Globus pallidus (tissue), 1 donor: ENCODE measurements at regions not wholly inside any gene's neighbourhood (a gene's known extent, or its start where the extent isn't known, plus 50 kb on each side); places are given as distances from the start of the nearest gene placed in this dataset.

ENCODE experiments used
- DNase-seq: peaks from one replicate; pipeline ENCODE4 v3.0.0-alpha.2; 2015; ENCODE audit warnings: low spot score

- no peak for DNase-seq
Observed at GRCh38 chr1:90558754-90559378, 158.2 kb downstream of the BARHL2 start.

- no peak for DNase-seq
Observed at GRCh38 chr1:90558126-90558525, 159.0 kb downstream of the BARHL2 start.

GRCh38 chr1:90557706-90558105 lies 159.4 kb downstream of the BARHL2 start:
- DNase-seq: no peak

GRCh38 chr1:90550626-90551406 lies 166.3 kb downstream of the BARHL2 start:
- DNase-seq: no peak

GRCh38 chr1:90544356-90544755 lies 172.7 kb downstream of the BARHL2 start:
- DNase-seq: no peak

- no peak for DNase-seq
Observed at GRCh38 chr1:90537606-90538362, 179.3 kb downstream of the BARHL2 start.

GRCh38 chr1:90534663-90535295 lies 182.3 kb downstream of the BARHL2 start:
- DNase-seq: no peak

GRCh38 chr1:90534116-90534515 lies 183.0 kb downstream of the BARHL2 start:
- no peak for DNase-seq

GRCh38 chr1:90526954-90527353 lies 190.1 kb downstream of the BARHL2 start:
- no peak for DNase-seq

GRCh38 chr1:90522432-90522831 lies 194.7 kb downstream of the BARHL2 start:
- no peak for DNase-seq

- no peak for DNase-seq
Observed at GRCh38 chr1:90513956-90514355, 203.1 kb downstream of the BARHL2 start.

GRCh38 chr1:90512441-90512840 lies 204.7 kb downstream of the BARHL2 start:
- no peak for DNase-seq

GRCh38 chr1:90510143-90510542 lies 207.0 kb downstream of the BARHL2 start:
- DNase-seq: no peak

GRCh38 chr1:90509225-90510048 lies 207.7 kb downstream of the BARHL2 start:
- no peak for DNase-seq

- DNase-seq: no peak
Observed at GRCh38 chr1:90508376-90509167, 208.5 kb downstream of the BARHL2 start.

GRCh38 chr1:90507173-90507572 lies 209.9 kb downstream of the BARHL2 start:
- DNase-seq: no peak

GRCh38 chr1:90505806-90506205 lies 211.3 kb downstream of the BARHL2 start:
- no peak for DNase-seq

- no peak for DNase-seq
Observed at GRCh38 chr1:90504509-90504908, 212.6 kb downstream of the BARHL2 start.

GRCh38 chr1:90502696-90503095 lies 214.4 kb downstream of the BARHL2 start:
- DNase-seq: no peak

GRCh38 chr1:90502194-90502593 lies 214.9 kb downstream of the BARHL2 start:
- no peak for DNase-seq

GRCh38 chr1:90501281-90501680 lies 215.8 kb downstream of the BARHL2 start:
- no peak for DNase-seq
